ENCODE measurements at regions not wholly inside any gene's neighbourhood (a gene's known extent, or its start where the extent isn't known, plus 50 kb on each side); places are given as distances from the start of the nearest gene placed in this dataset.
A peak's percentile ranks its signal among the peaks of the same experiment; 100 is the strongest.
"Not testable (repeated sequence)": the region's sequence is repeated elsewhere in the genome, so short reads cannot be mapped to it uniquely, and the experiment has no call there.

DNA sequence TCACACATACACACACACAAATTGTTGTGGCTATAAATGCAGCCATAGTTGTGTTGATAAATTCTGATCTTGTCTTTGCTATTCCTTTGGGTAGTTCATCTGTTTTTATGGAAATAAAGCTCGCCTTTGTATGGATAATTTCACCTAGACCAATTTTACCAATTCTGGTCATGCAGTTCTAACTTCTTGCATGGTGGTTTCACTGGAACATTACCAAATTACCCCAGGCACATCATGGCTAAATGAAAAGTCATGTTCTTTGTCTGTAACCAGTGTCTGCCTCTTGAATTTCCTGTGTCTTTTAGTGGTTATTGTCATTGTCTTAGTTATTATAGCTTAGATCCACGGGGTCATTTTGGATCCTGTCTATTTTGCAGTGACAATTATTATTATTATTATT lies 50.3 kb upstream of the TMC1 start:
- DNase-seq = no peak

DNA sequence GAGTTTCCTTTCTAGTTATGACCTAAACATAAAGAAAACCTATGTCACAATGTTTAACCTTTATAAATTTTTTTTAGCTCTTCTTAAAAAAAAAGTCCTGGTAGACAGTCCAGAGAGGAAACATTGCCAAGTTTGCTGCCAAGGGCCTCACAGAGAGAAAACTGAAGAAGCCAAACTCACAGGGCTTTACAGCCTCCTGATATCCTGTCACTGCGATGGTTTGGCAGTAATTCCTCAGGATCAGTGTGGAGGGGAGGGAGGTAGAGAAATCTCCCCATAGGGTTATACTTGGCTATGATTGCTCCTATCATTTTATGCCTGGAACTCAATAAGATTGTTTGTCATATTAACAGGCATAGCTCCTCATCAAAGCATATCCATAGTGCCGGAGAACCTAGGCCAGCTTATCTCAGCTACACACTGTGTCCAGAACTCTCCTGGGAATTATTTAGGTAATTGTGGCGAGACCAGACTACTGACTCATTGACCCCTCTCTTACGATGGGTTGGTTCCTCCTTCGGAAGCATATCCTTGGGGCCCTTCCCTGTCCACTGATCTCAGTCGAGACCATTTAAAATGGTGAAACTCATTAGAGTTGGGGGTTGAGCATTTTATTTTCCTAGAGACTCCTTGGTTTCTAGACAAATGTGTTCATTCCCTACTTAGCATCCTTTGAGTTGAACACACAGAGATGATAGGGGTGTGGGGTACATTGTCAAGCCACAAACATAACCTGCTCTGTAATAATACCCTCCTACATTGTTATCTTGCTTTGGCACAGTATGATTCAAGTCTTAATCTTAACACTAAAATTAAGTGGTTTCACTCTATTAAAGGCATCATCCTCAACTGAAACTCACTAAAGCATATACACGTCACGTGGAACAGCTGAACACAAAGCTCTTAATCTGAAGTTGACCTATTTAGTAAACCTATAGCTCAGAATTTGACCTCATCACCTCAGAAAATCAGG lies 53.4 kb upstream of the TMC1 start:
- DNase-seq = peak in 1 of 2 experiments; percentile 13

DNA sequence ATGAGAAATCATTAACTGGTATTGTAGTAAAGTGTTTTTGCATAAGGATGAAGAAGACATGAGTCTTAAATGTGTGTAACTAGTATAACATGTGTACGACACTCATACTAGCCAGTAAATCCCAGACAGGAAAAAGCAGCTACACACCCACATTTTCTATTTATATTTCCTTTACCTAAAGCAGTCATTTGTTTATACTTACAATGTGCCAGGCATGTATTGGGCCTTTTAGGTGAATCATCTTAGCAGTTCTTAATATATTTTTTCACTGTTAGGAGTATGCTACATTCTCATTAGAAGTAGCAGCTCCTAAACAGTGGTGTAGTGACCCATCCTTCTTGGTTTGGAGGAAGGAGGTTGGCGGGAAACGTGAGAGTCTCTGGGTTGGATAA lies 55.8 kb upstream of the TMC1 start:
- no peak for DNase-seq

DNA sequence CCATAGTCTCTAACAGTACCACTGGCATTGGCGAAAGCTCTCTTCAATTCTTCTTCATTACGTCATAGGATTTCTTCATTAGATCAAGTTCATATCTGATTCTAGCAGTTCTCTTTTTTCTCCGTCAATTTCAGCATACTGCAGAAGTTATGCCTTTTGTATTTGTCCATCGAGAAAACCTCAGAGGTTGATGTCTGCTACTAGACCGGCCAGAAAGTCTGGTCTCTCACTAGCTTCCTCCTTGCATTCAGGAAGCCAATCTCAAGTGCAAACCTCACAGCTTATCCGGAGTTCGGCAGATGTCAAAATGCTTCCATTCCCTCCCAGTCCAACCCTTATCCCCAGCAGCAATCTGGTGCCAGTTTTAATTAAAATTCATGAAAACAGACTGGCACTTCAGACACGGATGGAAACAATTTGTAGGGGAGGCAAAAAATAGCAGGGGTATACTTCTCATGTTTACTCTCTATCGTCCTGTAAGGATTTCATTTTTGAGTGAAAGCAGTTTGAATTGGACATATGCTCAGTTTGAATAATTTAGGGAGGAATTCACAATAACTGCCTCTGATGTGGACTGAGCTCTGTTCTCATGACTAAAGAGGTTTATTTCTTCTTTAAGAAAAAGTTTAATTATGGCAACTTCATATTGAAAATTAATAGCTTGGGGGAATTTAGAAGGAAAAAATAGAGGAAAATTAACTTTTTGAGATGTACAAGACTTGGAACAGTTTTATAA lies 56.4 kb upstream of the TMC1 start:
- peak in 1 of 2 experiments; percentile 52 for DNase-seq

DNA sequence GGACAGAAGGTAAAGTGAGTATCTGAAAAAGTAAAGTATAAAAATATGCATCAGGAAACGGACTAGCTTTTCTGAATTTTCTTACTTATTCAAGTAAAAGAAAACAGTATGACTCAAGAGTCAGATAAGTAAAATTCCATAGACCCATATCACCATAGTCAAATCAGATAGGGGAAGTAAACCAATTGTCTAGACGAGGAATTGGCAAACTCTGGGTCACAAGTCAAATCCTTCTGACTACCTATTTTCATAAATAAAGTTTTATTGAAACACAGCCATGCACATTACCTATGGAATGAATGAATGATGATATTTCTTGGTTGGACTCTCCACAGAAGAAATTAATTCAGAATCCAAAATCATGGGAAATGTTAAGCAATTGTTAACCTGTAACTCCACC lies 59.1 kb upstream of the TMC1 start:
- DNase-seq = no peak

DNA sequence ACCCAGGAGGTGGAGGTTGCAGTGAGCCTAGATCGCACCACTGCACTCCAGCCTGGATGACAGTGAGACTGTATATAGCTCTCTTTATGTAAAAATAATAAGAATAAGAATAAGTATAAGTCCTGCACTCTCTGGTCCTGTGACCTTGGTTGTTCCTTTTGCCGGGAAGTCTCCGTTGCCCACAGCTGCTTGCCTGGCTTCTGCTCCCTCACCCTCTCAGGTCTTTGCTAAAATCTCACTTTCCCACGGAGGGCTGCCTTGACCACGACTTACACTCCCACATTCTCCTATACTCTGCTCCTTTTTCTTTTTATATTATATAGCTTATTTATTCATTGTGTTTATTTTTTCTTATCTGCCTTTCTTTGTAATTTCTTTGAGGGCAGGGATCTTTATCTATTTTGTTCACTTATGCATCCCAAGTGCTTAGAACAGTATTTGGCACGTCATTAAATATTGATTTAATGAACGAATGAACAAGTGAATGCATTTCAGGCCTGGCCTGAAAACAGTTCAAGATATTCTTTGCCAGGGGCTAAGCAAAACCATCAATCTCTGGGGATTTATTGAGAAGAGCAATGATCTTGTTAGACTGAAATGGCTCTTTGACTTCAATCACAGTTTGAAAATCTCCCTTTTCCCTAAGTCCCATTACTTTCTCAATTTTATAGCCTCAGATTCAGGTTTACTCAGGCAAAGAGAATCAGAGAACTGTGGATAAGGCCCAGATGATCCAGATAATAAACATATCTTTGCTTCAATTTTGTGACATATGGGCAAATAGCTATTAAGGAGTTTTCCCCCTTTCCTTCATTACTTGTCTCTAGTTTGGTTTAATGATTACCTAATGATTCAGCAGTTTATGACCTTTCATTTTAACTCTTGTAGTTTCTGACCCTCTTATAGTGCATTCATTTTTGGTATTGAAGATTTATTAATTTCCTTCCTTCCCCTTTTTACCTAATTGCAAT lies 60.8 kb upstream of the TMC1 start:
- DNase-seq = no peak

DNA sequence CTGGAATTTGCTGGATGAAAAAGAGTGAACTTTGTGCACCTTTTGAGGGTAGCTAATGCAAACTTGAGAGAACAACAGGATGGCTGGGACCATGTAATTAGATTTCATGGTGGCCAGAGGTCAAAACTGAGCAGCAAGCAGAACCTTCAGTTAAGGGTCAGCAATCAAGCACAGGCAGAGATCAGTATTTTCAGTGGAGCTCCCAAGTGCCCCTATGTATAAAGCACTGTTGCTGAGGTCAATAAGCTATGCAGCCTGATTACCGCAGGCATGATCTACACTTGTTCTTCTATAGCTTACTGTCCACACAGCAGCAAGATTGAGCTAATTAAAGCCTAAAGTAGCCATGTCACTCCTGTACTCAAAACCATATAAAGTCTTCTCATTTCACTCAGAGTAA lies 62.1 kb upstream of the TMC1 start:
- no peak for DNase-seq

DNA sequence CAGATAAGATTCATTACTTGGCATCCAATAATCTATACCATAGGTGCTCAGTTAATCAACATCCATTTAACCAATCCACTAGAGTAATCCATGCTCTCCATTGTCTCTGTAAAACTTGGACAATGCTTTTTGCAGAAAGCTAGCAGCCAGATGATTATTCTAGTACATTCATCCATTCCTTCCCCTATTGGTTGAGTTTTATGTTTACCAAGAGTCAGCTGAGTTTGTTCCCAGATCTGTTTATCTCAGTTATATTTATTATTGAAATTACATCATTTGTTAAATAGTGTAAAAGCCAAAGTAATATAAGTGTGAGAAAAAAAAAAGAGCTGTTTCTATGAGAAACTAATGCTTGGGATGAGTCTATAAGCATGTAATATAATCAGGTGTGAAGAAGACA lies 63.3 kb upstream of the TMC1 start:
- DNase-seq = no peak

DNA sequence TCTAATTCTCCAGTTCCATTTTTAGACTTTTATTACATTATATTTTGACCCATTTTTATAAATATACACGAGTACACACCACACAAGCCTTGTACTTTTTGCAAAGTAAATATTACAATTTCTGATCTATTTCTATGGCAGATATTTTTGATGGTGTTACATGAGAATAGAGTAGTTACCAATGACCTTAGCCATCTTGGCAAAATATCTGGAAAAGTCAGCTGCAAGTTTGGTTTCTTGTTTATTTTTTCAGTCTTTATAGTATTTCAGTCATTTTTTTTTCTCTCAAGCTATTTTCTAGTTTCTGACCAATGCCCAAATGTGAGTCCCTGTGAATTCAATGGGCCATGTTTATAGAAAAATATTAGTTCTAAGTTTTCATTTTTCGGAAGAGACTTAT lies 64.0 kb upstream of the TMC1 start:
- no peak for DNase-seq

DNA sequence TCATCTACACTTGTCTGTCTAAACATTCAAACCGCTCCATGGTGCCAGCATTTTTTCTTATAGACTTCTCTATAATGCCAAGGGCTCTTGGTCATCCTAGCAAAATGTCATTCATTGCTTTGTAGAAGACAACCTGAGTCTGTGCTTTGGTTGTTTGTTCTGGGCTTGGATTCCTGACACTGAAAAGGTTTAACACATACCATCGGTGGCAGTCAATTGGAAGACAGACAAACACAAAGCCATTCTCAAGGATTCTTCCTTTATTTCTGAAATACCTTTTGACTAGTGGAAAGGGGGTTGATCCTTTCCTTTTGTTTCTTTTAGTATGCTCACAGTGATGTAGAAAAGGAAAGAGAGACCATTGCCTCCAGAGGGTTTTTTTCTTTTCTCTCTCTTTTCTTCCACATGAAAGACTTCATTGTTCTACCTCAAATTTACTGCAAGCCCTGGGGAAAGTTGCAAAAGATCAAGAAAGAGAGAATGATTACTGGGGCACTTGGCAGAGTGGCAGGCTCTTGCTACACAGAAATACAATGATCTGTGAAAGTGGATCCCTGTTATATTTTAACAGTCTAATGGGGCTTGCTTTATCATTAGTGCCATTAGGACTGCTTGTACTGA lies 66.4 kb upstream of the TMC1 start:
- DNase-seq = no peak

DNA sequence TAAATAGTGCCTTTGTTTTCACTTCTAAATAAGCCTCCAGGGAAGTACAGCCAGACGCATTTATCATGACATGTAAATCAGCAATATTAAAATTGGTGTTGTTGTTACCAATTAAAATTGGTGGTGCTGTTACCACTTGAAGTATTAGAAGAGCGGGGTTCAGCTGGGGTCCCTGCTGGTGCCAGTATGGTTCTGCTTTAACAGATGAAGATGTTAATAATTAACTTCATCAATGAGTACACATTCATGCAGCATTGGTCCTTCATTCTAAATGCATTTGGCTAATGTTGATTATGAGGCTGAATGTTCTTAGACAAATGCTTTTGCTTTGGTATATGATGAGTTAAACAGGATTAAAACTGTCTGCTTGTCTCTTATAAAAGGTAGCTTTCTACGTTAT lies 67.6 kb upstream of the TMC1 start:
- DNase-seq = no peak

DNA sequence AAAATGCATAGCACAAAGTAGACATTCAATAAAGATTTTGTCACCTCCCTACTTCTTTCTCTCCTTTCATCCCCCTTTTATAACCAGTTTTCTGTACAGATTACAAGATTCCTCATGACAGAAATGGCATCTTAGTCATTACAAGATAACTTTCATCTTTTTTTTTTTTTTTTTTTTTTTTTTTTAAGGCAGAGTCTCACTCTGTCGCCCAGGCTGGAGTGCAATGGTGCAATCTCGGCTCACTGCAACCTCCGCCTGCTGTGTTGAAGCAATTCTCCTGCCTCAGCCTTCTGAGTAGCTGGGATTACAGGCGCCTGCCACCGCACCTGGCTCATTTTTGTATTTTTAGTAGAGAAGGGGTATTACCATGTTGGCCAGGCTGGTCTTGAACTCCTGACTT lies 75.2 kb upstream of the TMC1 start:
- not testable (repeated sequence) for DNase-seq

DNA sequence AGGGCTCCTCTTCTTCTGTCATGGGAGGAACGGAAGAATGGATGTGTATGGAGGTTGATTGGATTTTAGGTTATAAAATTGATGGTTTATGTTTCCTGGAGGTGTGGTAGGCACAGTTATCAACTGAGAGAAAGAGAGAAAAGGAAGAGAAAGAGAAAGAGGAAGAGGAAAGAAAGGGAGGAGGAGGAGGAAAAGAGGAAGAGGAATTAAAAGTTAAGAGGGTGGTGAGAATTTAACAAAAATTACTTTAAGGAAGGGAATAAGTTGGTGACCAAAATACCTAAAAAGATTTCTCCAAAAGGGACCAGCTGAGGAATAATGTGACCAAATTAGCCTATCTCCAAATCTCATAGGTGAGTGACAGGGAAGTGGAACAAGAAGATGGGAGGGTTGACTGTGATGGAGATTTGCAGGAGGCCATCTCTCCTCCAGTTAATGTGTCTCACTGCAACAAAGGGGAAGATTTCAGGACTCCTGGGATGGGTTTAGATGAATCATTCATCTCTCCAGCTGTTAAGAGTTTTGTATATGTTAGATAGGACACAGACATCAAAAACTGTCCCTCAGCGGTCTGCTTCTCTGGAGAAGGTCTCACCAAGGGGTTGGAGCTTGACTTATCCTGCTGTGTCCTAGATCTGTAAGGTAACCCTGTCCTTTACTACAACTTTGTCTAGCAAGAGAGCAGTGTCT lies 76.0 kb upstream of the TMC1 start:
- DNase-seq = no peak

DNA sequence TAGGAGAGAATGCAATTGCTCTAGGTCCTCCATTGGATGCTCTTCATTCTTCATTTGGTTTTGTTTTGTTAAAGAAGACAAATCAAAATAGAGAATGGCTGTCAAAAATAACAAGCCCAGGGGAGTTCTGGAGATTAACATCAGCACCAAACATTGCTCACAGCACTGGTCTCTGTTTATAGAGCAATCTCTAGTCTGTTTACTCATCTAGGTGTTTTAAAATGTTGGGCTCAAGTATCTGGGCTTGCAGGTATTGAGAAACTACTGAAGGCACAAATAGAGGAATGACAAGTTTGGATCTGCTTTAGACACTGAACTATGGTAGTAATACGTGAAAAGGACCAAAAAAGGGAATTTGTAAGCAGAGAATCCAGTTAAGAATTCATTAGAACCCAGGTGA lies 77.0 kb upstream of the TMC1 start:
- DNase-seq = no peak

DNA sequence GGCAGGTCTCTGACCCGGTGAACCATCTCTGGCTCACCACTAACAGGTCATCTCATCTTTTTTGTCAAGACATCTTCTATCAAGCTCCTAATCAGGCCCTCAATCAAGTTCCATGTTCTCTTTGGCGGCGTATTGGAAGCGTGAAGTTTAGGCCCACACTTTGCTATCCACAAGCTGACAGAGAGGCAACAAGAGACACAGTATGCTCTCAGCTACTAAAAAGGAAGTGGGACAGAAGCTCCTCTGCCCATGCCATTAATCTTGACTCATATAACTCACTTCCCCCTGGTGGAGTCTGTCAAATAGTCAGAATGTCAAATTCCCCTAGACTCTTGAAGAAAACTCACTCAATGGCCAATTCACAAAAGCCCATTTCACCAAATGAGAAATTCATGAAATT lies 77.6 kb upstream of the TMC1 start:
- DNase-seq = no peak

DNA sequence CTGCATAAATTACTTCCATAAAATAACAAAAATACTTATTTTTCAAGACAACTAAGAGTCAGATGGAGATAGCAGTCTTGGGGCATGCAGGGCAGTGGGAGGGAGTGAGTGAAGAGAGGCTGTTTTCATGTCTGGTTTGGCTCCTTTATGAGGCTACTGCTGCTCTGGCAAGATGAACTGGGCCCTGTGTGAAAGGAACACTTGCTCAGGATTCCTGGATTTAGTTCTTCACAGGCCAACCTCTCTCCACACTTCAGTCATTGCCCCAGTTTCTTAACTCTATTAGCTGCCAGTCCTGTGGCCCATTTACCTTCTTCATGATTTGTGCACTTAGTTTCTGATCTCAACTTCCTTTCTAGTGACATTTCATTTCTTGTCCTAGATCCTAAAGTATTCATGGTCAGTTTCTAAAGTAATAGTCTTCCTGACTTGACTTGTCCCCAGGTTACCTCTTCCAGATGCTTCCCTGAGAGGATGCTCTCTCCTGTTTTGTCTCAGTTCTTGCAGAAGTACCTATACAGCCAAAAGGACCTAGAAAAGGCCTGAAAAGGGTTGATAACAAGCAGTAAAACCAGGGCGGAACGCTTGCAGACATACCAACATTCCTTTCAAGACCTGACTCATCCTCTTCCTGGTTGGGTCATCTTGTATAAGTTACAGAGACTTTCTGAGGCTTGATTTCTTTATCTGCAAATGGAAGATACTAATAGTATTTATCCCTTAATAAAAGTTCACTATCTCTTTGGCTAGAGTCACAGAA lies 77.0 kb upstream of the ZFAND5 start:
- DNase-seq = no peak

DNA sequence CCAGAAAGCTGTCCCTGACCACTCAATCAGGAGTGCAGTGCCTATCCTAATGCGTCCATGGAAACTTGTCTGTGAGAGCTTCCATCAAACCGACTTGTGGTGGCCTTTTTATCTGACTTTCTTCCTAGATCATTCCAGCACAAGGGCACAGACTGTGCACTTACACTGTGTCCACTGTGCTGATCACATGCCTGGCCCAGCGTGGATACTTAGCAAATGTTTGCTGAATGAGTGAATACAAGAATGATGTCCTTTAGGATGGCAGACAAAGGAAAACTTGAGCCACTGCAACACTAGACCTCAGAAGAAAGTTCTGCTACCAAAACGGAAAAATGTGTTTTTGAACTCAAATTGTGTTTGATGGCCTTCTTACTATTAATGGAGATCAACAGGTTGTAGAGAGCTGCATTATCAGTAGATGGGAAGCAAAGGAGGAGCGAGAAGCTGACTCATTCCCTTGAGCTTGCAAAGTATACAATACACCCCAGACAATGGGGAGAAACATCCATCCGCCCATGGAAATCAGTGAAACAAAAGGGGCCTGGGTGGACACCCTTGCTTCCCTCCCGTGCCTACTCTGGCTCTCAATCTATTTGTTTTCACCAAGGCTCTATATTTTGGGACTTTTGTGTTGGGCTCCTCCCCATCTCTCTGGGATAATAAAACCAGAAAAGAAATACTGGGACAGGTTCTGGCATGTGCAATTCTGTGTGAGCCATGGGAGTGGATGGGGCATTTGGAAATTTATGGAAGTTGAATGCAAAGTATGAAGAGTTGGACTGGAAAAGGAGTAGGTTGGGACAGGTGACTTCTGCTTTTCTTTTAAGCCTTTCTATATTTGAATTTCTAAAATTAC lies 76.2 kb upstream of the ZFAND5 start:
- DNase-seq = no peak

DNA sequence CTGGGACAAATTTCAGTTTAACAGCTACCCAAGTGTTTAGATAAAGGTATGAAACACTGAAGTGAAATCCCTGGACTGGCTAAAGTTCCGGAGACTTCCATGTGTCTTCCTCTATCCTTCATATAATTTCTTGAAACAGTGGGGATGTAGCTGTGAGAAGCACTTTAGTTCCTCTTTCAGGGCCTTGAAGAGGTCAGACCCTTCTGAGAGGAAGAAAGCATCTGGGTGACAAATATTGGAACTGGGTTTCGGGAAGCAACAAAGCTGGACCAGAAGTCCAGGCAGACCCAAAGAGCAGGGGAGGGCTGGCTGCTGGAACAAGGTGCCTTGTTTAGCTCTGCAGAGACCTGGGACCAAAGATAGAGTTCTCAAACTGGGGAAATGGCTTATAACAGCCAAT lies 75.4 kb upstream of the ZFAND5 start:
- DNase-seq = no peak

DNA sequence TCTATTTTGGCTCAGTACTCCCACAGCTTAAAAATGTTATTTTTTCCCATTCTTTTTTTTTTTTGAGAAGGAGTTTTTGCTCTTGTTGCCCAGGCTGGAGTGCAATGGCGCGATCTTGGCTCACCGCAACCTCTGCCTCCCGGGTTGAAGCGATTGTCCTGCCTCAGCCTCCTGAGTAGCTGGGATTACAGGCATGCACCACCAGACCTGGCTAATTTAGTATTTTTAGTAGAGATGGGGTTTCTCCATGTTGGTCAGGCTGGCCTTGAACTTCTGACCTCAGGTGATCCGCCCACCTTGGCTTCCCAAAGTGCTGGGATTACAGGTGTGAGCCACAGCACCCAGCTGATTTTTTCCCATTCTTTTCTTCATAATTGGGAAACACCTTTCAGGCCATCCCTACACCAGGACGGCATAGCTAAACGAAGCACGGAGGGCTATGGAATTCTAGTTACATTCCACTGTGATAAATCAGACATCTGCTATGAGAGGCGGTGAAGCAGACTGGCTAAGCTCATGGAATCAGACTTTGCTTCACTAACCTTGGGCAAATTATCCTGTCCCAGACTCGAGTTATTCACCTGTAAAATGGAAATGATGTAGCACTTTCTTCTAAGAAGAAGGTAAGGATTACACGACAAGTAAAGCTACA lies 68.7 kb upstream of the ZFAND5 start:
- not testable (repeated sequence) for DNase-seq

DNA sequence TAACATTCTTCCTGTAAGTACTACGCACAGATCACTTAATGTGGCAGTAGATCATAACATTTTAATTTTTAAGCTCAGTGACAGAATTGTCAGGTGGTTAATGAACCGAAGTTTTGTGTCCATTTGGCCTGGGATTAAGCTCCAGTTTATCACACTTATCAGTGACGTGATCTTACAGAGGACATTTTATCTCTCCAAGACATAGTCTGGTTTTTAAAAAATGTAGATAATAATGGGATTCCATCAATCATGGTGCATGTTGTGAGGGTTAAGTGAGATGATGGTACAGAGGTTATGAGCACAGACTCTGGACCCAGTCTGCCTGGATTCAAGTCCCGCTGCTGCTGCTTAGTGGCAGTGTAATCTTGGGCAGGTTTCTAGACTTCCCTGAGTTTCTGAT lies 66.0 kb upstream of the ZFAND5 start:
- DNase-seq = no peak

All from NCI-H446 (cell line).